ENCODE measurements at regions not wholly inside any gene's neighbourhood (a gene's known extent, or its start where the extent isn't known, plus 50 kb on each side); places are given as distances from the start of the nearest gene placed in this dataset.
"Not testable (repeated sequence)": the region's sequence is repeated elsewhere in the genome, so short reads cannot be mapped to it uniquely, and the experiment has no call there.

DNA sequence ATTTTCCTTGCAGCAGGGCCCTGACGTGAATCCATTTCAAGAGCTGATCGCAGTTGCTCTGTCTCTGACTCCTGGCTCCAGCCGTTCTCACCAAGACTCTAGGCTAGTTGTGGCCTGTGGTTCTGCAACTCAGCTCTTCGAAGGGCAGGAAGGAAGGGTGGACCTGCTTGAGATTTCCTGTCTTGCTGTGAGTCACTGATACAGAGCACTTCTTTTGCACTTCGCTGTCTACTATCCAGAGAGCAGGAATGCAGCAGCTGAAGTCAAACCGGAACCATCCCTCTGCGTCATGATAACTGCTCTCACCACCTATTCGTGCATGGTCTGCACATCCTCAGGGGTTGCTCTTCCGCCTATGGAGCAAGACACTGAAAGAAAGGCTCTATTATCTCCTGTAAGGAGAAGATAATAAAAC, 59.7 kb downstream of the RAP2B start:
- DNase-seq (ENCODE audit: low read depth) = peak; percentile 83

DNA sequence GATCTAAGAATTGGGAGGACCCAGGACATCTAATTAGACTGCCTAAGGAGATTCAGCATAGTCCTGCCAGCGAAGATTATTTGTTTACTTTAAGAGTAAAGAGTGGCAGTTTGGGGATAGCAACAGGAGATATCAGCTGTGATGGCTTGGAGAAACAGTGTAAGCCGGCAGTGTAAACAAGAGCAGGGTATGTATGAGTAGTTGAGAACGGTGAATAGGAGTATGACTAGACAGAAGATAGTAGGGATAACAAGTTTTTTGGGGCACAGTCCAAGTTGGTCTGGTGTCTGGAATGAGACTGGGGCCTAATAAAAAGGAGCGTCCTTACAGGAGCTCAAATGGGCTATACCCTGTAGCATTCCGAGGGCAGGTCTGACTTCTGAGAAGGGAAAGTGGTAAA, 64.9 kb downstream of the RAP2B start:
- not testable (repeated sequence) for DNase-seq (ENCODE audit: low read depth)

DNA sequence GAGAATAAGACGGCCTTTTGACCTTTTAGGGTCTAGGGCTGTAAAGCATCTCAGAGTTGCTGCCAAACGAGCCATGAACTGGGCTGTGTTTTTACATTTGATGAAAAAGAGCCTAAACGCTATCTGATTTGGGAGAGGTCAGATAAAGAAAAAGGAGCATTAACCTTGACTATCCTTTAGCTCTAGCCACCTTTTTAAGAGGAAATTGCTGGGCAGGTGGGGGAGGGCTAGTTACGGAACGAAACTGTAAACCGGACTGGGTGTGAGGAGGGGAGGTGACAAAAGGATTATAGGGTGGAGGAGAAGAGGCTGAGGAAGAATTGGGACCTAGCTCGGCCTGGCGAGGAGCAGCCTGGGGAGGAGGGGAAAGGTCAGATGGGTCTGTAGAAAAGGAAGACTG, 68.4 kb downstream of the RAP2B start:
- DNase-seq (ENCODE audit: low read depth) = not testable (repeated sequence)

DNA sequence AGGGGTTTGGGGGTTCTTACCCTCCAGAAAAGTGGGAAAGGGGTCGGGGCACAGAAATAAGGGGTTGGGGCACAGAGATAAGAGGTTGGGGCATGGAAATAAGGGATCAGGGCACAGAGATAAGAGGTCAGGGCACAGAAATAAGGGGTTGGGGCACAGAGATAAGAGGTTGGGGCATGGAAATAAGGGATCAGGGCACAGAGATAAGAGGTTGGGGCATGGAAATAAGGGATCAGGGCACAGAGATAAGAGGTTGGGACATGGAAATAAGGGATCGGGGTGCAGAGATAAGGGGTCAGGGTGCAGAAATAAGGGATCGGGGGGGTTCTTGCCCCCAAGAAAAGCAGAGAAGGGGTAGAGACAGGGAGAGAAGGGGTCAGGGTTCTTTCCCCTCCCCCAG, 69.2 kb downstream of the RAP2B start:
- not testable (repeated sequence) for DNase-seq (ENCODE audit: low read depth)

DNA sequence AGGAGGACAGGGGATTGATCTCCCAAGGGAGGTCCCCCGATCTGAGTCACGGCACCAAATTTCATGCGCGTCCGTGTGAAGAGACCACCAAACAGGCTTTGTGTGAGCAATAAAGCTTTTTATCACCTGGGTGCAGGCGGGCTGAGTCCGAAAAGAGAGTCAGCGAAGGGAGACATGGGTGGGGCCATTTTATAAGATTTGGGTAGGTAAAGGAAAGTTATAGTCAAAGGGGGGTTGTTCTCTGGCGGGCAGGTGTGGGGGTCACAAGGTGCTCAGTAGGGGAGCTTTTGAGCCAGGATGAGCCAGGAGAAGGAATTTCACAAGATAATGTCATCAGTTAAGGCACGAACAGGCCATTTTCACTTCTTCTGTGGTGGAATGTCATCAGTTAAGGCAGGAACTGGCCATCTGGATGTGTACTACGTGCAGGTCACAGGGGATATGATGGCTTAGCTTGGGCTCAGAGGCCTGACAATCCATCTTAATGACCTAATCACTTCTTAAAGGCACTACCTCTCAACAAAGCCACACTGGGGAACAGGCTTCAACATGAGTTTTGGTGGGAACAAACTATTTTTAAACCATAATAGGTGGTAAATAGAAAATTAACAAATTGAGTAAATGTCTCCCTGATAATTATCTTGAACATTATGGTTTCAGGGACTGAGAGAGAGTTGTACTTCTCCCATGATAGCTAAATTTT, 70.2 kb downstream of the RAP2B start:
- DNase-seq (ENCODE audit: low read depth) = not testable (repeated sequence)

DNA sequence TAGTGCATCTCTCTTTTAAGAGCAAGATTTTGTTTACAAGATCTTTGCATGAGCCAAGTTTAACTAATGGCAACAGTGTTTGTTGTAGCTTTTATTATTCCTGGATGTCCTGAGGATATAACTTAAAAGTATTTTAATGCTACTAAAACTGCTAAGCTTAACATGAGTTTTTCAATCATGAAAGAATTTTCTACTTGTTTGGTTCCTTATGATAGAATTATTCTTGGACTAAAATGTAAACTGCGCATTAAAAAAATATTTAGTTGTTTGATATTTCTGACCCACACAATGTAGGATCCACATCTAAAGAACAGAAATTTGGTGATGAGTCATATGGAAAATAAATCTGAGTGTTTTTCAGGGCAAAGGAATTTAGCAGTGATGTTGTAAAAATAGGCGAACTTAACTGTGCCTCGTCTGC, 70.8 kb downstream of the RAP2B start:
- no peak for DNase-seq (ENCODE audit: low read depth)

DNA sequence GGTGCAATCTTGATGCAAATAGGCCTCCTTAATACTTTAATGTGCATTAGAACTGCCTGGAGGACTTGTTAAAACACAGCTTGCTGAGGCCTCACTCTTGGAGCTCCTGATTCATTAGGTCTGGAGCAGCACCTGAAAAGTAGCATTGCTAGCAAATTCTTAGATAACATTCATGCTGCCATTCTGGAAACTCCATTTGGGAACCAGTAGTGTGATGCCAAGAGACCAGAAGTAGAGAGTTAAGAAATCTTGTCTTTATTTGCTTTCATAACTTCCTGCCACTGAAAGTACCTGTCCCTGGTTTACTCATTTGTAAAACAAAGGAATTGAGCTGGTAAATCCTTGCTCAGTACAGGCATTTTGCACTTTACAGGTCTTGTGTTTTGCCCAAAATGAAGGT, 72.0 kb downstream of the RAP2B start:
- DNase-seq (ENCODE audit: low read depth) = no peak

DNA sequence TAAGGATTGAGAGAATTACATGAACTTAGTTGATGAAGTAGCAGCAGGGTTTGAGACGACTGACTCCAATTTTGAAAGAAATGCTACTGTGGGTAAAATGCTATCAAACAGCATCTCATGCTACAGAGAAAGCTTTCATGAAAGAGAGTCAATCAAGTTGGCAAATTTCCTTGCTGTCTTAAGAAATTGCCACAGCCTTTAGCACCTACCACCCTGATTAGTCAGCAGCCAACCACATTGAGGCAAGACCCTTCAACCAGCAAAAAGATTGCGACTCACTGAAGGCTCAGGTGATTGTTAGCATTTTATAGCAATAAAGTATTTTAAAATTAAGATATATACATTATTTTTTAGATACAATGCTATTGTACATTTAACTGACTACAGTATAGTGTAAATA, 80.9 kb downstream of the RAP2B start:
- no peak for DNase-seq (ENCODE audit: low read depth)

DNA sequence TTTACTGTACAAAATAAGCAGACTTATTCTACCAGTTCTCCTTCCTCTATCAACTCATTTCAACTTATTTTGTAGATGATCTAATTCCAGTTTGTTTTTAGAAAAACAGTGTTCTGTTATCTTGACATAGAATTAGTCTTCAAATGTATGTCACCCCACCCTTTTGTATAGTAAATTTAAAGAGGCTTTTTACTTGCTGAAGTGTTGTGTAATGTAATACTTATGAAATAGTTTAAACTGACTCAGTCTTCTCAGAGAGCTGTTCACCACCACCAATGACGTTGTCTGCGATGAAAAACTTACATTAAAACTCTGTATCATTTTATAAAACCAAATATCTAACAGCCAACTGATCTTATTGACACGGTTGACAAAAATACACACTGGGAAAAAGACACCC, 82.9 kb downstream of the RAP2B start:
- DNase-seq (ENCODE audit: low read depth) = no peak

DNA sequence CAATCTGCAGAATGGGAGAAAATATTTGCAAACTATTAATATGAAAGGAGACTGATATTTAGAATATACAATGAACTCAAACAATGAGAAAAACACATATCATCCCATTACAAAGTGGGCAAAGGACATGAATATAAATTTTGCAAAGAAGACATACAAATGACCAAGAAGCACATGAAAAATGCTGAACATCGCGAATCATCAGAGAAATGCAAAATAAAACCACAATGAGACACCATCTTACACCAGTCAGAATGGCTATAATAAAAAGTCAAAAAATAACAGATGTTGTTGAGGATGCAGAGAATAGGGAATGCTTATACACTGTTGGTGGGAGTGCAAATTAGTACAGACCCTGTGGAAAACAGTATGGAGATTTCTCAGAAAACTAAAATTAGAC, 83.6 kb downstream of the RAP2B start:
- no peak for DNase-seq (ENCODE audit: low read depth)

DNA sequence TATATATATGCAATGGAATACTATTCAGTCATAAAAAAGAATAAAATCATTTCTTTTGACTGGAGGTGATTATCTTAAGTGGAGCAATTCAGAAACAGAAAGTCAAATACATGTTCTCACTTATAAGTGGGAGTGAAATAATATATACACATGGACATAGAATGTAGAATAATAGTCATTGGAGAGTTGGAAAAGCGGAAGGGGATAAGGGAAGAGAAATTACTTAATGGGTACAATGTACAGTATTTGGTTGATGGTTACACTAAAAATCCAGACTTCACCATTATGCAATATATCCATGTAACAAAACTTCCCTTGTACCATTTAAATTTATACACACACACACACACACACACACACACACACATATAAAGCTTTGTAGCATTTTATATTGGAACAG, 84.3 kb downstream of the RAP2B start:
- DNase-seq (ENCODE audit: low read depth) = no peak

DNA sequence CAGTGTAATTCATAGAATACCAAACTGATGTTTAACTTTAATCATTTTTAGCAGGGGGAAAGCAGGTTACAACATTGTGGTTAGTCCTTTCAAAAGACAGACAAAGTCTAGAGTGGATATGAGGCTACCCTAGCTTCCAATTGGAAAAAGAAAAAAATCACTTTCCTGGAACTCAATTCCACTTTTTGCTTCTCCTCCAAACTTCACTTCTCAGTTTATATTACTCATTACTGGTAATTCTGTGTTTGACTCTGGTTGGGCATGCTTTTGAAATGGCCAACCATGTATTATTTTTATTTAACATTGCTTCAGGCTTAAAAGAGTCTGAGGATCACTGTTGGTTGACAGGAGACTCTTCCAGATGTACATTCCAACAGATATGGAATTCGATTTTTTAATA, 84.8 kb downstream of the RAP2B start:
- DNase-seq (ENCODE audit: low read depth) = no peak

DNA sequence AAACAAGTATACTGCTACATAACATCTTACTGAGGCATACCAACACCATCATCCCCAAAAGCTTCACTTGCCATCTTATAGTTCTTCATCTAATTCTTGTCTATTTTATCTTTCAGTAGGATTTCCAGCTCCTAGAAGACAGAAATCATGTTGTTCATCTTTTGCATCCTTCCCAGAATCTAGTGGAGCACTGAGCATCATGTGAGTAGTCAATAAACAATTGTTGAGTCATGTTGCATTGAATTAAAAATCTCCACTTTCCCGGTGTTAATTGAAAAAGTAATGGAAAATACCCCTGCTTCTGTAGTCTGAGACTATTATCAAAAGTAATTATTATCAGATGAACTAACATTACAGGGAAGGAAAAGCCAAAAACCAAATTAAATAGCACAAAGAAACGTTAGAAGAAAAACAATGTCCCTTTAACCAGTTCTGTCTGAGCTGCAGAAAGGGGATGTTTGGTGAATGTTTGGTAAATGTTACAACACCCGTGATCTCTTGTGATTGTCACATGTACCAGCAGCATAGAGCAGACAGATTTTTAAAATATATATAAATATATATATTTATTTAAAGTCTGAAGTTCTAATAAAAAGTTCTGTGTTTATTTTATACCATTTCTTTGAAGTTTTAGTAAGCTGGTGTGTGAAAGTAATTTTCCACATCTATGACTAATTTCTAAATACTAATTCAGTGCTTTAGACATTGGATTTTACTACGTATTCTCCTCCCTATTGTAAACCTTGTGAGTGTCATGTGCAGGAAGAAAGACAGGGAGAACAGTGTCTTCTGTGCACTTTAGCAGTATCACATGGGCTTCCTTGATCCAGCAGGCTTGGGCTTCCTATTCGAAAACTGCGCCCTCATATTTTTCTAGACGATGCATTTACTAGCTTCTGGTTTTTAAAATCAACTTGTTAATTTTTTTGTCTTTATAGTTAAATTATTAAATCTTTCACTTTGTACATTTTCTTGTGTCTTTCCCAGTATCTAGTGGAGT, 85.6 kb downstream of the RAP2B start:
- no peak for DNase-seq (ENCODE audit: low read depth)

DNA sequence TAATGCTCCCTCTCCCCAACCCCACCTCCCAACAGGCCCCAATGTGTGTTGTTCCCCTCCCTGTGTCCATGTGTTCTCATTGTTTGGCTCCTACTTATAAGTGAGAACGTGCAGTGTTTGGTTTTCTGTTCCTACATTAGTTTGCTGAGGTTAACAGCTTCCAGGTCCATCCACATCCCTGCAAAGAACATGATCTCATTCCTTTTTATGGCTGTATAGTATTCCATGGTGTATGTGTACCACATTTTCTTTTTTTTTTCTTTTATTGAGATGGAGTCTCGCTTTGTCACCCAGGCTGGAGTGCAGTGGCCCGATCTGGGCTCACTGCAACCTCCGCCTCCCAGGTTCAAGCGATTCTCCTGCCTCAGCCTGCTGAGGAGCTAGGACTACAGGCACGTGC, 86.8 kb downstream of the RAP2B start:
- not testable (repeated sequence) for DNase-seq (ENCODE audit: low read depth)

DNA sequence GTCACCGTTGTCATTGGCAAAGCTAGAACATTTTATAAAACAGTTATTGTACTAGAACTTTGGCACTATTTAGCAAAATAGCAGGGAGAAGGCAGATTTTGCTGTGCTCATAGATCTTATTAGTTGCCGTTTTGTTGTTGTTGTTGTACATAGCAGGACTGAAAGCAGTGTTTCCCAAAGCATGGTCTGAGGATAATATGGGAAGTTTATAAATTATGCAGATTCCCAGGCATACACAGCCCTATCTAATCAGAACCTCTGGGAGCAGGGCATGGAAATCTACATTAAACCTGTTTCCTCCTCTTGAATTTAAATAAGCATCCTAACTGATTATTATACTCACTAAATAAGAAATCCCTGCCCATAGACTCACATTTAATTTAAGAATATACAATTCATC, 87.9 kb downstream of the RAP2B start:
- no peak for DNase-seq (ENCODE audit: low read depth)

DNA sequence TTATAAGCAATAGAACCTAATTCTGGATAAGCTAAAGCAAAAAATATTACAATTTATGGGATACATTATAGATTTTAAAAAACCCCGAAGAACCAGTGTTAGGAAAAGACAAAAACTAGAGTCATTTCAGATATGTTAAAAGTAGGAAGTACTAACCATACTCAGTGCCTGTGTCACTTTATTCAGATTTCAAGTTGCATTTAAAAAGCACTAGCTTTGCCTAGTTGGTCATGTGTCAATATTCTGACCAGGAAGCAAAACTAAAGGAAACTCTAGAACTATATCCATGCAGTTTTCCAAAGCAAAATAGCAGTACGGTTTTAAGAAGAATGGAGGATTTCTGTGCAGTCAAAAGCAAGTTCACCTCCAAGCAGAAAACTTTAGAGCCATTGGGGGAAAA, 88.4 kb downstream of the RAP2B start:
- no peak for DNase-seq (ENCODE audit: low read depth)

DNA sequence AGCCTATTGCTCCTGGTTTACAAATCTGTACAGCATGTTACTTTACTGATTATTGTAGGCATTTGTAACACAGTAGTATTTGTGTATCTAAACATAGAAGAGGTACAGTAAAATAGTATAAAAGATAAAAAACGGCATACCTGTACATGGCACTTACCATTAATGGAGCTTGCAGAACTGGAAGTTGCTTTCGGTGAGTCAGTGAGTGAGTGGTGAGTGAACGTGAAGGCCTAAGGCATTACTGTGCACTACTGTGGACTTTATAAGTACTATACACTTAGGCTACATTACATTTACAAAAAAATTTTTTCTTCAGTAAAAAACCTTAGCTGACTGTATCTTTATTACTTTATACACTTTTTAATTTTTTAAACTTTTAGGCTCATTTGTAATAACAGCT, 90.9 kb downstream of the RAP2B start:
- DNase-seq (ENCODE audit: low read depth) = no peak

DNA sequence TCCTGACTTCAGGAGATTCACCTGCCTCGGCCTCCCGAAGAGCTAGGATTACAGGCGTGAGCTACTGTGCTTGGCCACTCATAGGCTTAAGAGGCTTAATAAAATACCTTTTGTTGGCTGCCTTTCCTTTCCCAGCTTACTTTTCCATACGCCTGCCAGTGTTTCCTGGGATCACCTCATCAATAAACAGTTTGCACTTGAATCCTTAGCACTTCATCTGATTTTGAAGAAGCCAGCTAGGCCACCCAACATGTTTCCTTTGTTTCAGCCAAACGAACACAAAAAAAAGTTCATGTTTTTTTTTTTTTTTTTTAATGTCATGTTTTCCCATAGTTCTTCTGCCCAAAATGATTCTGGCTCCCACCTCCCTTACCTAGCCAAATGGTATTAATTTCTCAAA, 92.3 kb downstream of the RAP2B start:
- DNase-seq (ENCODE audit: low read depth) = no peak

DNA sequence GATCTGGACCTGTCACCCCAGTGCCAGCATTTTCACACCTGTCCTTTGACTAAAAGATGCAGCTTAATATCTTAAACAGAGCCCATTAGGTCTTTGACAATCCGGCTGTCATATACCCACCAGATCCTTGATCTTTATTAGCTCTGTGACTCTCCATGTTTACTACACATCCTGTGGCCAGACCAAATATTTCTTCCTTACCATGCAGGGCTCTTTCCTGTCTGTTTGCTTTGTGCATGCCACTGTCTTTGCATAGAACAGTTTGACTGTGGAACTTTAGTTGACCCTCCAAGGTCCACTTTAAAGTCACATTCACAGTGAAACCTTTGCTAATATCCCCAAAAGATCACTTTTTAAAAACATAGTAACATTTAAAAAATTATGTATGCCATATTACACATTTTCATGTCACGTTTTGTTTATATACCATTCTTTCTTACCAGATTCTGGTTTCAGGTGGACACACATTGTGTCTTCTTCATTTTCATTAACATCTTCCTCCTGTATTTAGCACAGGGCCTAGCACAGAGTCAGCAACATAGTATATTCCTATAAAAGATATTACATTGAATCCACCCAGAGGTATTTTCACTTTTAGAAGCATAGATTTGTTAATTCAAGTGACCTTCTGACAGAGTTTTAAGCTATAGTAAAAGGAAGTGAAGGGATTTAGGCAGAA, 95.8 kb downstream of the RAP2B start:
- no peak for DNase-seq (ENCODE audit: low read depth)

DNA sequence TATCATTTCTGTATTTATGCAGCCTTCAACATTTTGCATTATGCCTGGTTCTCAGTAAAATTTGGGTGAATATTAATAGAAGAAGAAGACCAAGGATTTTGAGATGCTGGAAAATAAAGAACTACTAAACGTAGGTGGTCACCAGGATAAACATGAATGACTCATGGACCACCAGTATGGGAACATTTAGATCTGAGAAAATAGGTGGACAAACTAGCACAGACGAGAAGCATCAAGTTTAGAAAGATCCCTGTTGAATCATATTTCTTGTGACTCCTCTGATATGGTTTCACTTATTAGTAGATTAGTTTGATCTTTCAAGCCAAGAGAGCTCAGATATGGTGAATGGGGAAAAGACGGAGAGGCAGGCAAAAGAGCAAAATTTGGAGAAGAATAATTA, 97.9 kb downstream of the RAP2B start:
- no peak for DNase-seq (ENCODE audit: low read depth)

DNA sequence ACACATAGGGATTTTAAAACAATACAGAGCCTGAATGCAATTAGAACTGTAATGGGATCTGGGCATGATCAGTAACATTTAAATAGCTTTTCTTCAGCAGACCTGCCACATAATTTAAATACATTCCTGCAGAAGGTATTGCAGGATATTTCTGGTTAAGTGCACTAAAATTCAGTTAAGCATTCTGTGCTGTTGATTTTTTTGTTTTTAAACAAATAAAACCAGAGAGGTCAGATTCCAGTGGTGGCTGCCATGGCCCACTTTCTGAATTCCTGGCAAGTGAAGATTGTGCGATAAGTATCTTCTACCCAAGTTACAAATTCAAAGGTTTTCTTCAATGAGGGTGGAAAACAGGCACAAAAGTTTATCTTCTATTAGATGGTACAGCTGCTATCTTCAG, 98.7 kb downstream of the RAP2B start:
- DNase-seq (ENCODE audit: low read depth) = no peak

DNA sequence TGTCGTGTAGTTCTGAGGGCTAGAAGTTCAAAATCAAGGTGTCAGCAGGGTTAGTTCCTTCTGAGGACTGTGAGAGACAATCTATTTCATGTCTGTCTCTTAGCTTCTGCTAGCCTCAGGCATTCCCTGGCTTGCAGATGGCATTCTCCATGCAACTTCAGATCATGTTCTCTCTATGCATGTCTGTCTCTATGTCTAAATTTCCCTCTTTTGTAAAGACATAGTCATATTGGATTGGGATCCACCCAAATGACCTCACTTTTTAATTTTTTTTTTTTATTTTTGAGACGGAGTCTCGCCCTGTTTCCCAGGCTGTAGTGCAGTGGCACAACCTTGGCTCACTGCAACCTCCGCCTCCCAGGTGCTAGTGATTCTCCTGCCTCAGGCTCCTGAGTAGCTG, 104.6 kb downstream of the RAP2B start:
- DNase-seq (ENCODE audit: low read depth) = no peak

All from HS-27A (cell line).